GM19463 (cell line): ENCODE measurements at regions not wholly inside any gene's neighbourhood (a gene's known extent, or its start where the extent isn't known, plus 50 kb on each side); places are given as distances from the start of the nearest gene placed in this dataset.
A peak's percentile ranks its signal among the peaks of the same experiment; 100 is the strongest.

Source experiments
- ATAC-seq: cut with Tn5 transposase; IDR thresholded peaks from one replicate; pipeline ENCODE4 v1.9.1; 2021; ENCODE audit warnings: mild to moderate bottlenecking, moderate library complexity; ENCODE audit not compliant: unreplicated experiment

- no peak for ATAC-seq
These were observed 52.9 kb downstream of the FRMPD3 start for GRCh38 chrX:107502316-107502715.

- no peak for ATAC-seq
These were observed 54.6 kb downstream of the FRMPD3 start for GRCh38 chrX:107504006-107504405.

- no peak for ATAC-seq
These were observed 55.8 kb downstream of the FRMPD3 start for GRCh38 chrX:107505223-107505622.

- ATAC-seq = no peak
These were observed 57.2 kb downstream of the FRMPD3 start for GRCh38 chrX:107506596-107507031.

GRCh38 chrX:107507093-107507743 is 57.8 kb downstream of the FRMPD3 start:
- ATAC-seq = no peak

- ATAC-seq = no peak
These were observed 58.3 kb downstream of the FRMPD3 start for GRCh38 chrX:107507744-107508117.

- ATAC-seq = no peak
These were observed 59.5 kb downstream of the FRMPD3 start for GRCh38 chrX:107508925-107509324.

- no peak for ATAC-seq
These were observed 65.5 kb downstream of the FRMPD3 start for GRCh38 chrX:107514944-107515343.

- ATAC-seq = no peak
These were observed 72.6 kb downstream of the FRMPD3 start for GRCh38 chrX:107521877-107522586.

GRCh38 chrX:107522901-107523300 is 73.4 kb downstream of the FRMPD3 start:
- no peak for ATAC-seq

GRCh38 chrX:107526141-107526540 is 76.7 kb downstream of the FRMPD3 start:
- ATAC-seq = no peak

GRCh38 chrX:107530141-107530540 is 80.7 kb downstream of the FRMPD3 start:
- ATAC-seq = no peak

GRCh38 chrX:107537815-107538214 is 88.4 kb downstream of the FRMPD3 start:
- ATAC-seq = no peak

GRCh38 chrX:107541244-107541643 is 87.1 kb upstream of the PRPS1 start:
- no peak for ATAC-seq

- no peak for ATAC-seq
These were observed 86.3 kb upstream of the PRPS1 start for GRCh38 chrX:107542040-107542439.

GRCh38 chrX:107542500-107542899 is 85.8 kb upstream of the PRPS1 start:
- ATAC-seq = peak; percentile 61

GRCh38 chrX:107547621-107548020 is 80.7 kb upstream of the PRPS1 start:
- ATAC-seq = no peak

GRCh38 chrX:107548775-107549174 is 79.5 kb upstream of the PRPS1 start:
- no peak for ATAC-seq

- ATAC-seq = no peak
These were observed 78.8 kb upstream of the PRPS1 start for GRCh38 chrX:107549504-107549903.

GRCh38 chrX:107551546-107551945 is 76.8 kb upstream of the PRPS1 start:
- ATAC-seq = no peak

- no peak for ATAC-seq
These were observed 75.4 kb upstream of the PRPS1 start for GRCh38 chrX:107552930-107553329.

- no peak for ATAC-seq
These were observed 71.3 kb upstream of the PRPS1 start for GRCh38 chrX:107556967-107557366.

- ATAC-seq = no peak
These were observed 68.8 kb upstream of the PRPS1 start for GRCh38 chrX:107559506-107559905.
